ENCODE measurements at regions not wholly inside any gene's neighbourhood (a gene's known extent, or its start where the extent isn't known, plus 50 kb on each side); places are given as distances from the start of the nearest gene placed in this dataset.

GRCh38 chr11:116104498-116105174, 600.4 kb upstream of the CADM1 start:
- no peak for DNase-seq (ENCODE audit: low read depth)
- TF ChIP-seq CTCF (IDR thresholded peaks at IDR 0.05; ENCODE audit: low read depth, low read length, missing control alignments), result no peak
- in situ Hi-C loops (cut with HindIII; ENCODE audit: low sequenced_read_pairs), result no loop called here
- no peak overlapping the region for H3K4me3 ChIP-seq (ENCODE audit: low read depth, low read length)

- TF ChIP-seq CTCF (IDR thresholded peaks at IDR 0.05; ENCODE audit: low read depth, low read length, missing control alignments), result no peak
- H3K4me3 ChIP-seq (ENCODE audit: low read depth, low read length), result no peak overlapping the region
- in situ Hi-C loops (cut with HindIII; ENCODE audit: low sequenced_read_pairs), result no loop called here
- no peak for DNase-seq (ENCODE audit: low read depth)
Measured at GRCh38 chr11:116101902-116102301, 597.7 kb upstream of the CADM1 start.

GRCh38 chr11:116100016-116100415, 595.8 kb upstream of the CADM1 start:
- in situ Hi-C loops (cut with HindIII; ENCODE audit: low sequenced_read_pairs), result no loop called here
- TF ChIP-seq CTCF (IDR thresholded peaks at IDR 0.05; ENCODE audit: low read depth, low read length, missing control alignments), result no peak
- H3K4me3 ChIP-seq (ENCODE audit: low read depth, low read length), result no peak overlapping the region
- DNase-seq (ENCODE audit: low read depth), result no peak

- H3K4me3 ChIP-seq (ENCODE audit: low read depth, low read length), result no peak overlapping the region
- in situ Hi-C loops (cut with HindIII; ENCODE audit: low sequenced_read_pairs), result no loop called here
- DNase-seq (ENCODE audit: low read depth), result no peak
- no peak for TF ChIP-seq CTCF (IDR thresholded peaks at IDR 0.05; ENCODE audit: low read depth, low read length, missing control alignments)
Measured at GRCh38 chr11:116099541-116099940, 595.3 kb upstream of the CADM1 start.

- in situ Hi-C loops (cut with HindIII; ENCODE audit: low sequenced_read_pairs), result no loop called here
- TF ChIP-seq CTCF (IDR thresholded peaks at IDR 0.05; ENCODE audit: low read depth, low read length, missing control alignments), result no peak
- no peak overlapping the region for H3K4me3 ChIP-seq (ENCODE audit: low read depth, low read length)
- no peak for DNase-seq (ENCODE audit: low read depth)
Measured at GRCh38 chr11:116096272-116096995, 592.2 kb upstream of the CADM1 start.

GRCh38 chr11:116093481-116094270, 589.5 kb upstream of the CADM1 start:
- DNase-seq (ENCODE audit: low read depth), result no peak
- no peak overlapping the region for H3K4me3 ChIP-seq (ENCODE audit: low read depth, low read length)
- in situ Hi-C loops (cut with HindIII; ENCODE audit: low sequenced_read_pairs), result no loop called here
- TF ChIP-seq CTCF (IDR thresholded peaks at IDR 0.05; ENCODE audit: low read depth, low read length, missing control alignments), result no peak
